ENCODE measurements at regions not wholly inside any gene's neighbourhood (a gene's known extent, or its start where the extent isn't known, plus 50 kb on each side); places are given as distances from the start of the nearest gene placed in this dataset.

- Histone ChIP-seq H3K9ac (ENCODE audit: low read length) (no peak overlapping the region), H3K27ac (ENCODE audit: low read depth, low read length, poor library complexity, severe bottlenecking) (no peak overlapping the region), H3K9me3 (ENCODE audit: low read length) (no peaks in the 10 kb centered on the region), H3K79me2 (ENCODE audit: insufficient read depth, low read length) (no peaks in the 10 kb centered on the region), H3K27me3 (ENCODE audit: insufficient read depth, low read length) (no peaks in the 10 kb centered on the region), H4K20me1 (ENCODE audit: insufficient read depth, low read length) (no peaks in the 10 kb centered on the region), H3K4me3 (ENCODE audit: low read depth, low read length, poor library complexity, severe bottlenecking) (no peak overlapping the region), H3K4me2 (ENCODE audit: low read length) (no peak overlapping the region), H2AFZ (ENCODE audit: low read length) (no peak overlapping the region), H3K9me2 (ENCODE audit: low read depth, low read length) (no peaks in the 10 kb centered on the region), H3F3A (ENCODE audit: insufficient read depth, low read length) (no peaks in the 10 kb centered on the region), H3K36me3 (ENCODE audit: insufficient read depth, low read length) (no peaks in the 10 kb centered on the region), H3K4me1 (ENCODE audit: insufficient read depth, low read length, severe bottlenecking) (no peaks in the 10 kb centered on the region)
- TF ChIP-seq EZH2 (IDR thresholded peaks at IDR 0.05; ENCODE audit: borderline replicate concordance, low read length) = no peak
- TF ChIP-seq, protein P1, sequence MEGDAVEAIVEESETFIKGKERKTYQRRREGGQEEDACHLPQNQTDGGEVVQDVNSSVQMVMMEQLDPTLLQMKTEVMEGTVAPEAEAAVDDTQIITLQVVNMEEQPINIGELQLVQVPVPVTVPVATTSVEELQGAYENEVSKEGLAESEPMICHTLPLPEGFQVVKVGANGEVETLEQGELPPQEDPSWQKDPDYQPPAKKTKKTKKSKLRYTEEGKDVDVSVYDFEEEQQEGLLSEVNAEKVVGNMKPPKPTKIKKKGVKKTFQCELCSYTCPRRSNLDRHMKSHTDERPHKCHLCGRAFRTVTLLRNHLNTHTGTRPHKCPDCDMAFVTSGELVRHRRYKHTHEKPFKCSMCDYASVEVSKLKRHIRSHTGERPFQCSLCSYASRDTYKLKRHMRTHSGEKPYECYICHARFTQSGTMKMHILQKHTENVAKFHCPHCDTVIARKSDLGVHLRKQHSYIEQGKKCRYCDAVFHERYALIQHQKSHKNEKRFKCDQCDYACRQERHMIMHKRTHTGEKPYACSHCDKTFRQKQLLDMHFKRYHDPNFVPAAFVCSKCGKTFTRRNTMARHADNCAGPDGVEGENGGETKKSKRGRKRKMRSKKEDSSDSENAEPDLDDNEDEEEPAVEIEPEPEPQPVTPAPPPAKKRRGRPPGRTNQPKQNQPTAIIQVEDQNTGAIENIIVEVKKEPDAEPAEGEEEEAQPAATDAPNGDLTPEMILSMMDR (IDR thresholded peaks at IDR 0.05; ENCODE audit: low read length) = no peak
Observed at GRCh38 chr1:187157552-187157951, 328.8 kb downstream of the PLA2G4A start.

- Histone ChIP-seq H2AFZ (ENCODE audit: low read length) (no peak overlapping the region), H3K36me3 (ENCODE audit: insufficient read depth, low read length) (no peaks in the 10 kb centered on the region), H3K4me1 (ENCODE audit: insufficient read depth, low read length, severe bottlenecking) (no peaks in the 10 kb centered on the region), H3K9ac (ENCODE audit: low read length) (no peak overlapping the region), H3F3A (ENCODE audit: insufficient read depth, low read length) (no peaks in the 10 kb centered on the region), H3K4me2 (ENCODE audit: low read length) (no peak overlapping the region), H3K9me3 (ENCODE audit: low read length) (no peaks in the 10 kb centered on the region), H3K79me2 (ENCODE audit: insufficient read depth, low read length) (no peaks in the 10 kb centered on the region), H3K27ac (ENCODE audit: low read depth, low read length, poor library complexity, severe bottlenecking) (no peak overlapping the region), H3K27me3 (ENCODE audit: insufficient read depth, low read length) (no peaks in the 10 kb centered on the region), H4K20me1 (ENCODE audit: insufficient read depth, low read length) (no peaks in the 10 kb centered on the region), H3K4me3 (ENCODE audit: low read depth, low read length, poor library complexity, severe bottlenecking) (no peak overlapping the region), H3K9me2 (ENCODE audit: low read depth, low read length) (no peaks in the 10 kb centered on the region)
- TF ChIP-seq, protein P1 (IDR thresholded peaks at IDR 0.05; ENCODE audit: low read length) = no peak
- TF ChIP-seq EZH2 (IDR thresholded peaks at IDR 0.05; ENCODE audit: borderline replicate concordance, low read length) = no peak
Observed at GRCh38 chr1:187167555-187167954, 338.8 kb downstream of the PLA2G4A start.

GRCh38 chr1:187168297-187168696 lies 339.5 kb downstream of the PLA2G4A start:
- Histone ChIP-seq H3K4me3 (ENCODE audit: low read depth, low read length, poor library complexity, severe bottlenecking) (no peak overlapping the region), H2AFZ (ENCODE audit: low read length) (no peak overlapping the region)

More at GRCh38 chr1:187168297-187168696, 339.5 kb downstream of the PLA2G4A start:
- TF ChIP-seq EZH2 (IDR thresholded peaks at IDR 0.05; ENCODE audit: borderline replicate concordance, low read length) = no peak
- TF ChIP-seq, protein P1 (IDR thresholded peaks at IDR 0.05; ENCODE audit: low read length) = no peak
- Histone ChIP-seq H3K4me1 (ENCODE audit: insufficient read depth, low read length, severe bottlenecking) (no peaks in the 10 kb centered on the region), H3K79me2 (ENCODE audit: insufficient read depth, low read length) (no peaks in the 10 kb centered on the region), H3K9me2 (ENCODE audit: low read depth, low read length) (no peaks in the 10 kb centered on the region), H3K27me3 (ENCODE audit: insufficient read depth, low read length) (no peaks in the 10 kb centered on the region), H3K4me2 (ENCODE audit: low read length) (no peak overlapping the region), H4K20me1 (ENCODE audit: insufficient read depth, low read length) (no peaks in the 10 kb centered on the region), H3F3A (ENCODE audit: insufficient read depth, low read length) (no peaks in the 10 kb centered on the region), H3K27ac (ENCODE audit: low read depth, low read length, poor library complexity, severe bottlenecking) (no peak overlapping the region), H3K9ac (ENCODE audit: low read length) (no peak overlapping the region), H3K36me3 (ENCODE audit: insufficient read depth, low read length) (no peaks in the 10 kb centered on the region), H3K9me3 (ENCODE audit: low read length) (no peaks in the 10 kb centered on the region)
